HCT116 (cell line): ENCODE measurements at regions not wholly inside any gene's neighbourhood (a gene's known extent, or its start where the extent isn't known, plus 50 kb on each side); places are given as distances from the start of the nearest gene placed in this dataset.

Source experiments
- ATAC-seq: fragments of 200-7000 bp; cut with Tn5 transposase; 2 replicates; pipeline ENCODE4 v1.9.1; 2020; ENCODE audit warnings: mild to moderate bottlenecking, moderate library complexity
- BruUV-seq: library from RNA; stranded (reverse); fragments of 400-500 nt; replicated peaks from 2 replicates; lab custom pipeline; 2021; lab: Mats Ljungman, UMichigan
- CTCF ChIA-PET: fragments of 300-600 bp; sonication (Branson Sonifier 250); formaldehyde crosslinking; loops from one replicate; lab custom pipeline; 2021; ENCODE audit warnings: antibody characterized with exemption; lab: Charles Lee
- POLR2A ChIA-PET: fragments of 300-600, 350-600 bp; sonication (Branson Sonifier 250); formaldehyde crosslinking; loops from one replicate; lab custom pipeline; 2021; ENCODE audit warnings: antibody characterized with exemption; lab: Charles Lee
- RAD21 ChIA-PET, 2 experiments: fragments of 300-600 bp; sonication (Branson Sonifier 250); formaldehyde crosslinking; loops; one replicate each; lab custom pipeline; 2023; ENCODE audit warnings: low total read pairs in 2 of 2; ENCODE audit not compliant: uncharacterized antibody in 2 of 2, unreplicated experiment in 2 of 2, low non-redundant PET in 1 of 2; lab: Charles Lee
- DNase-seq: peaks from one replicate; pipeline ENCODE4 v3.0.0-alpha.2; 2010; ENCODE audit warnings: low read depth, low spot score
- H2AFZ ChIP-seq: fragments of 200-600 bp; shearing (Covaris generic), sonication (generic); 2 replicates; pipeline ENCODE4 v1.6.1; 2017; ENCODE audit warnings: low read depth, mixed run types, mixed read lengths, antibody characterized with exemption, low read length; ENCODE audit not compliant: poor library complexity, severe bottlenecking
- H3K27ac ChIP-seq: 2 replicates; pipeline ENCODE4 v1.5.1; 2012; ENCODE audit warnings: low read depth, low read length
- H3K27me3 ChIP-seq: fragments of 200-600 bp; sonication (generic); 2 replicates; pipeline ENCODE4 v1.6.1; 2016; ENCODE audit warnings: mixed run types, low read length, mixed read lengths; ENCODE audit not compliant: insufficient read depth
- H3K36me3 ChIP-seq, 2 experiments: fragments of 200-500 bp in 1 of 2; fragments of 200-600 bp in 1 of 2; sonication (Bioruptor generic) in 1 of 2; sonication (generic) in 1 of 2; 2 replicates each; pipeline versions ENCODE4 v1.5.1 to v1.6.1; 2014 to 2016; ENCODE audit warnings: low read length in 2 of 2, inconsistent platforms in 1 of 2, mixed read lengths in 1 of 2, mixed run types in 1 of 2; ENCODE audit not compliant: insufficient read depth in 2 of 2, control insufficient read depth in 1 of 2
- H3K4me1 ChIP-seq, 2 experiments: fragments of 200-600 bp in 1 of 2; sonication (generic) in 1 of 2; 2 replicates each; pipeline versions ENCODE4 v1.5.1 to v1.6.1; 2012 to 2017; ENCODE audit warnings: low read length in 2 of 2, inconsistent platforms in 1 of 2, mild to moderate bottlenecking in 1 of 2, mixed read lengths in 1 of 2, mixed run types in 1 of 2, moderate library complexity in 1 of 2; ENCODE audit not compliant: insufficient read depth in 2 of 2, control insufficient read depth in 1 of 2
- H3K4me2 ChIP-seq: fragments of 200-600 bp; sonication (generic); 2 replicates; pipeline ENCODE4 v1.6.1; 2017; ENCODE audit warnings: mixed run types, low read length, mixed read lengths
- H3K4me3 ChIP-seq, 2 experiments: fragments of 200-600 bp in 1 of 2; sonication (generic) in 1 of 2; replicated peaks in 1 of 2; 2 replicates each; pipeline ENCODE4 v1.5.1; 2011 to 2016; ENCODE audit warnings: low read length in 2 of 2, control low read depth in 1 of 2, low read depth in 1 of 2, mild to moderate bottlenecking in 1 of 2, mixed read lengths in 1 of 2, mixed run types in 1 of 2
- H3K79me2 ChIP-seq: fragments of 200-600 bp; sonication (generic); 2 replicates; pipeline ENCODE4 v1.6.1; 2017; ENCODE audit warnings: mild to moderate bottlenecking, mixed run types, low read length, moderate library complexity, mixed read lengths; ENCODE audit not compliant: insufficient read depth
- H3K9ac ChIP-seq: fragments of 200-600 bp; sonication (generic); 2 replicates; pipeline ENCODE4 v1.6.1; 2016; ENCODE audit warnings: low read length, mixed read lengths
- H3K9me2 ChIP-seq: fragments of 200-600 bp; sonication (generic), shearing (Covaris generic); 2 replicates; pipeline ENCODE4 v1.6.1; 2017; ENCODE audit warnings: mixed run types, mild to moderate bottlenecking, moderate library complexity; ENCODE audit not compliant: insufficient read depth
- H3K9me3 ChIP-seq, 2 experiments: fragments of 200-500 bp in 1 of 2; fragments of 200-600 bp in 1 of 2; sonication (Bioruptor generic) in 1 of 2; sonication (generic) in 1 of 2; 2 replicates each; pipeline ENCODE4 v1.6.1; 2014 to 2017; ENCODE audit warnings: low read length in 2 of 2, mixed read lengths in 2 of 2, inconsistent platforms in 1 of 2, low read depth in 1 of 2, mild to moderate bottlenecking in 1 of 2, mixed run types in 1 of 2, moderate library complexity in 1 of 2; ENCODE audit not compliant: control insufficient read depth in 1 of 2, insufficient read depth in 1 of 2
- H4K20me1 ChIP-seq: fragments of 200-600 bp; sonication (generic), shearing (Covaris generic); 2 replicates; pipeline ENCODE4 v1.6.1; 2017; ENCODE audit warnings: mixed run types, mild to moderate bottlenecking, moderate library complexity; ENCODE audit not compliant: insufficient read depth
- ATF3 ChIP-seq: IDR thresholded peaks from 2 replicates; pipeline ENCODE4 v1.6.1; 2012
- EGR1 ChIP-seq: IDR thresholded peaks from 2 replicates; pipeline ENCODE4 v1.6.1; 2012; ENCODE audit warnings: low read depth
- EZH2 ChIP-seq: fragments of 200-600 bp; sonication (generic); IDR thresholded peaks from 2 replicates; pipeline ENCODE4 v1.6.1; 2017; ENCODE audit warnings: antibody characterized with exemption, mixed run types
- EZH2phosphoT487 ChIP-seq: fragments of 200-600 bp; IDR thresholded peaks from 2 replicates; pipeline ENCODE4 v1.6.1; 2018; ENCODE audit warnings: antibody characterized with exemption, borderline replicate concordance
- POLR2A ChIP-seq: IDR thresholded peaks from 2 replicates; pipeline ENCODE4 v1.7.0; 2011; ENCODE audit warnings: borderline replicate concordance; ENCODE audit not compliant: insufficient read depth, insufficient read length; ENCODE audit errors: extremely low read depth
- RAD21 ChIP-seq: IDR thresholded peaks from 2 replicates; pipeline ENCODE4 v1.6.1; 2012; ENCODE audit warnings: low read depth, mild to moderate bottlenecking
- SRF ChIP-seq: IDR thresholded peaks from 2 replicates; pipeline ENCODE4 v1.6.1; 2012; ENCODE audit warnings: low read depth
- TCF7L2 ChIP-seq: IDR thresholded peaks from 2 replicates; pipeline ENCODE4 v1.7.0; 2011; ENCODE audit warnings: borderline replicate concordance, inconsistent platforms; ENCODE audit not compliant: insufficient read depth, insufficient read length; ENCODE audit errors: extremely low read depth
- ZFX ChIP-seq: fragments of 450-650 bp; IDR thresholded peaks from 2 replicates; pipeline ENCODE4 v1.6.1; 2017
- intact Hi-C: fragments of 100-400 bp; cut with micrococcal nuclease; formaldehyde crosslinking; loops from 2 replicates; pipeline ENCODE4 v1.10.0; 2022
- TF ChIP-seq, protein P1 (sequence below): IDR thresholded peaks from 2 replicates; pipeline ENCODE4 v1.6.1; 2011; ENCODE audit warnings: mild to moderate bottlenecking, low read length, moderate library complexity; ENCODE audit not compliant: insufficient replicate concordance; ENCODE audit errors: extremely low read depth
- TF ChIP-seq, protein P2 (sequence below), 3 experiments: fragments of 200-600 bp in 1 of 3; sonication (generic) in 1 of 3; IDR thresholded peaks in 2 of 3; conservative IDR thresholded peaks in 1 of 3; 2 replicates each; pipeline ENCODE4 v1.5.1; 2012 to 2017; ENCODE audit warnings: low read depth in 2 of 3, low read length in 2 of 3, antibody characterized with exemption in 1 of 3, borderline replicate concordance in 1 of 3, control low read depth in 1 of 3, mild to moderate bottlenecking in 1 of 3, mixed read lengths in 1 of 3, mixed run types in 1 of 3, moderate library complexity in 1 of 3; ENCODE audit not compliant: insufficient read depth in 1 of 3

GRCh38 chr7:4525884-4526283 is 156.2 kb upstream of the FOXK1 start:
- Histone ChIP-seq H3K36me3 (no peaks in the 10 kb centered on the region), H4K20me1 (no peaks in the 10 kb centered on the region), H2AFZ (no peak overlapping the region), H3K4me1 (no peaks in the 10 kb centered on the region), H3K4me3 (no peak overlapping the region), H3K9me2 (no peaks in the 10 kb centered on the region), H3K9me3 (no peaks in the 10 kb centered on the region), H3K27ac (no peak overlapping the region), H3K9ac (no peak overlapping the region), H3K27me3 (no peaks in the 10 kb centered on the region; the same call in 1 of the 2 replicates), H3K4me2 (no peak overlapping the region), H3K79me2 (no peaks in the 10 kb centered on the region)
- intact Hi-C loops, result no loop called here
- no TSS peak for BruUV-seq
- ChIA-PET CTCF (no interaction called here), POLR2A (no interaction called here), RAD21 (no interaction called here)
- no peak for ATAC-seq
- TF ChIP-seq ZFX (no peak), EGR1 (no peak), ATF3 (no peak), EZH2 (no peak), SRF (no peak), RAD21 (no peak), EZH2phosphoT487 (no peak), TCF7L2 (no peak), POLR2A (no peak)
- TF ChIP-seq, protein P1, sequence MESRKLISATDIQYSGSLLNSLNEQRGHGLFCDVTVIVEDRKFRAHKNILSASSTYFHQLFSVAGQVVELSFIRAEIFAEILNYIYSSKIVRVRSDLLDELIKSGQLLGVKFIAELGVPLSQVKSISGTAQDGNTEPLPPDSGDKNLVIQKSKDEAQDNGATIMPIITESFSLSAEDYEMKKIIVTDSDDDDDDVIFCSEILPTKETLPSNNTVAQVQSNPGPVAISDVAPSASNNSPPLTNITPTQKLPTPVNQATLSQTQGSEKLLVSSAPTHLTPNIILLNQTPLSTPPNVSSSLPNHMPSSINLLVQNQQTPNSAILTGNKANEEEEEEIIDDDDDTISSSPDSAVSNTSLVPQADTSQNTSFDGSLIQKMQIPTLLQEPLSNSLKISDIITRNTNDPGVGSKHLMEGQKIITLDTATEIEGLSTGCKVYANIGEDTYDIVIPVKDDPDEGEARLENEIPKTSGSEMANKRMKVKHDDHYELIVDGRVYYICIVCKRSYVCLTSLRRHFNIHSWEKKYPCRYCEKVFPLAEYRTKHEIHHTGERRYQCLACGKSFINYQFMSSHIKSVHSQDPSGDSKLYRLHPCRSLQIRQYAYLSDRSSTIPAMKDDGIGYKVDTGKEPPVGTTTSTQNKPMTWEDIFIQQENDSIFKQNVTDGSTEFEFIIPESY, result no peak
- TF ChIP-seq, protein P2, sequence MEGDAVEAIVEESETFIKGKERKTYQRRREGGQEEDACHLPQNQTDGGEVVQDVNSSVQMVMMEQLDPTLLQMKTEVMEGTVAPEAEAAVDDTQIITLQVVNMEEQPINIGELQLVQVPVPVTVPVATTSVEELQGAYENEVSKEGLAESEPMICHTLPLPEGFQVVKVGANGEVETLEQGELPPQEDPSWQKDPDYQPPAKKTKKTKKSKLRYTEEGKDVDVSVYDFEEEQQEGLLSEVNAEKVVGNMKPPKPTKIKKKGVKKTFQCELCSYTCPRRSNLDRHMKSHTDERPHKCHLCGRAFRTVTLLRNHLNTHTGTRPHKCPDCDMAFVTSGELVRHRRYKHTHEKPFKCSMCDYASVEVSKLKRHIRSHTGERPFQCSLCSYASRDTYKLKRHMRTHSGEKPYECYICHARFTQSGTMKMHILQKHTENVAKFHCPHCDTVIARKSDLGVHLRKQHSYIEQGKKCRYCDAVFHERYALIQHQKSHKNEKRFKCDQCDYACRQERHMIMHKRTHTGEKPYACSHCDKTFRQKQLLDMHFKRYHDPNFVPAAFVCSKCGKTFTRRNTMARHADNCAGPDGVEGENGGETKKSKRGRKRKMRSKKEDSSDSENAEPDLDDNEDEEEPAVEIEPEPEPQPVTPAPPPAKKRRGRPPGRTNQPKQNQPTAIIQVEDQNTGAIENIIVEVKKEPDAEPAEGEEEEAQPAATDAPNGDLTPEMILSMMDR (IDR thresholded peaks at IDR 0.05 in 2 of 3, conservative IDR thresholded peaks at IDR 0.05 in 1 of 3; ENCODE audit: borderline replicate concordance in 1 of 3, insufficient read depth in 1 of 3, low read depth in 2 of 3, low read length in 2 of 3), result no peak
- no peak for DNase-seq
